Bronchial epithelial cell (primary cell): ENCODE measurements at regions not wholly inside any gene's neighbourhood (a gene's known extent, or its start where the extent isn't known, plus 50 kb on each side); places are given as distances from the start of the nearest gene placed in this dataset.
"Not testable (repeated sequence)": the region's sequence is repeated elsewhere in the genome, so short reads cannot be mapped to it uniquely, and the experiment has no call there.

Experiments
- DNase-seq: peaks from one replicate; pipeline ENCODE4 v3.0.0-alpha.2; 2010; ENCODE audit warnings: low read depth
- FAIRE-seq: peaks from 2 replicates; lab custom pipeline; 2011; peaks lifted over from hg19 to GRCh38; lab: Jason Lieb, UNC
- H3K27me3 ChIP-seq: 2 replicates; pipeline ENCODE4 v1.5.1; 2011; ENCODE audit warnings: low read length; ENCODE audit not compliant: control insufficient read depth, insufficient read depth
- H3K36me3 ChIP-seq: 2 replicates; pipeline ENCODE4 v1.5.1; 2011; ENCODE audit warnings: low read length; ENCODE audit not compliant: control insufficient read depth, insufficient read depth
- H3K4me3 ChIP-seq: 2 replicates; pipeline ENCODE4 v1.5.1; 2011; ENCODE audit warnings: mild to moderate bottlenecking, low read depth, low read length, control low read depth

GRCh38 chr15:21174761-21175160 is 265.5 kb downstream of the POTEB3 start:
- H3K4me3 ChIP-seq, FAIRE-seq, DNase-seq: not testable (repeated sequence)

DNA sequence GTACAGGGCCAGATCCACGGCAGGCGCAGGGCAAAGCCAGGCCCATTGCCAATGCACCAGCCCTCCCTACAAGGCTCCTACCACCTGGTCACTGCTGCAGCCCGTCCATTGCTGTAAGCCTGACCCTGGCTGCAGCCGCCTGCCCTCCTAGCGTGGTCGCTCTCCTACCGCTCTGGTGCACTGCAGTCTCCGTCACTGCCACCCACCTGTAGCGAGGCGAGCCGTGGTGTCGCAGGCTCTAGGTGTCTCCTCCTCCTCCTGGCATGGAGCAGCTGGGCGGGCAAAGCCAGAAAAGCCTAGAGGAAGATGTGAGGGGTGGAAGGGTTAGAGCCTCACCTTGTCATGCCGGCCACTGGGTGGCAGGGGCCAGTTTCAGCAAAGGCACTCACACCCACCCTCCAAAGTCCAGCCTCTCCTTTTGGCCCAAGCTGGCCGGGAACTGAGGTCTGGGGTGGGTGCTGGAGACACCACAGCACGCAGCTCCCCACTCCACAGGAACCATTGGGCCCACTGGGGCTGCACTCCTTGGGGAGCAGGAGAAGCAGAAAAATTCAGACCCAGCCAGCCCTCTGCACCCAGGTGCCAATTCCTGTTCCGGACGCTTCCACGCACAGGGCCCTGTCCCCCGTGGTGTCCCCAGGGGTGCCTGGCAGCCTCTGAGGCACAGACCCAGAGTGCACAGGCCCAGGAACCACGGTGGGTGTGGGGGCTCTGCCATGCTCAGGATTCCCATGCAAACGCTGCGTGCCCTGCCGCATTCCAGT is 285.3 kb upstream of the POTEB2 start:
- DNase-seq, FAIRE-seq, H3K27me3 ChIP-seq, H3K36me3 ChIP-seq, H3K4me3 ChIP-seq: not testable (repeated sequence)

More at GRCh38 chr15:21174761-21175160, 265.5 kb downstream of the POTEB3 start:
- not testable (repeated sequence) for H3K27me3 ChIP-seq, H3K36me3 ChIP-seq

DNA sequence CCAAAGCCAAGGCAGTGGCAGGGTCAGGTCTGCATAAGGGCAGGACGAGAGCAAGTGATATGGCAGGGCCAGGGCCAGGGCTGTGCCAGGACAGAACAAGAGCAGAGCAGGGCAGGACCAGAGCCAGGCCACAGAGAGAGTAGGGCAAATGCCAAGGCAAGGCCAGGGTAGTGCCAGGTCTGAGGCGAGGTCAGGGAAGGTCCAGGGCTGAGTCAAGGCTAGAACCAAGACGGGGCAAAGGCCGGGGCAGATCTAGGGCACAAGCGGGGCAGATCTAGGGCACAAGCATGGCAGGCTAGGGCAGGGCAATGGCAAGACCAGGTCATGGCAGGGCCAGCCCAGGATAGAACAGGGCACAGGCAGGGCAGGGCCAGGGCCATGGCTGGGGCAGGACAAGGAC is 282.0 kb upstream of the POTEB2 start:
- not testable (repeated sequence) for H3K4me3 ChIP-seq, H3K27me3 ChIP-seq, DNase-seq, H3K36me3 ChIP-seq, FAIRE-seq

- H3K36me3 ChIP-seq, DNase-seq, H3K4me3 ChIP-seq, FAIRE-seq, H3K27me3 ChIP-seq: not testable (repeated sequence)
Measured at GRCh38 chr15:21133893-21134292, 267.8 kb upstream of the POTEB2 start.

DNA sequence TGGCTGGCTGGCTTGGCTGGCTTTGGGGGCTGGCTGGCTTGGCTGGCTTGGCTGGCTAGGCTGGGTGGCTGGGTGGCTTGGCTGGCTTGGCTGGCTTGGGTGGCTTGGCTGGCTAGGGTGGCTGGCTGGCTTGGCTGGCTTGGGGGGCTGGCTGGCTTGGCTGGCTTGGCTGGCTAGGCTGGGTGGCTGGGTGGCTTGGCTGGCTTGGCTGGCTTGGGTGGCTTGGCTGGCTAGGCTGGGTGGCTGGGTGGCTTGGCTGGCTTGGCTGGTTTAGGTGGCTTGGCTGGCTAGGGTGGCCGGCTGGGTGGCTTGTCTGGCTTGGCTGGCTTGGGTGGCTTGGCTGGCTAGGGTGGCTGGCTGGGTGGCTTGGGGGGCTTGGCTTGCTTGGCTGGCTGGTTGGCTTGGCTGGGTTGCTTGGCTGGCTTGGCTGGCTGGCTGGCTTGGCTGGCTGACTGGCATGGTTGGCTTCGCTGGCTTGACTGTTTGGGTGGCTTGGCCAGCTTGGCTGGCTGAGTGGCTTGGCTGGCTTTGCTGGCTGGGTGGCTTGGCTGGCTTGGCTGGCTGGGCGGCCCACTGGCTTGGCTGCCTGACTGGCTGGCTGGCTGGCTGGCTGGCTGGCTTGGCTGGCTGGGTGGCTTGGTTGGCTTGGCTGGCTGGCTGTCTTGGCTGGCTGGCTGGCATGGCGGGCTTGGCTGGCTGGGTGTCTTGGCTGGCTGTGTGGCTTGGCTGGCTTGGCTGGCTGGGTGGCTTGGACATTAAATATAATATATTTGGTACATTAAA is 246.3 kb upstream of the POTEB2 start:
- not testable (repeated sequence) for H3K4me3 ChIP-seq, DNase-seq, FAIRE-seq, H3K36me3 ChIP-seq, H3K27me3 ChIP-seq

DNA sequence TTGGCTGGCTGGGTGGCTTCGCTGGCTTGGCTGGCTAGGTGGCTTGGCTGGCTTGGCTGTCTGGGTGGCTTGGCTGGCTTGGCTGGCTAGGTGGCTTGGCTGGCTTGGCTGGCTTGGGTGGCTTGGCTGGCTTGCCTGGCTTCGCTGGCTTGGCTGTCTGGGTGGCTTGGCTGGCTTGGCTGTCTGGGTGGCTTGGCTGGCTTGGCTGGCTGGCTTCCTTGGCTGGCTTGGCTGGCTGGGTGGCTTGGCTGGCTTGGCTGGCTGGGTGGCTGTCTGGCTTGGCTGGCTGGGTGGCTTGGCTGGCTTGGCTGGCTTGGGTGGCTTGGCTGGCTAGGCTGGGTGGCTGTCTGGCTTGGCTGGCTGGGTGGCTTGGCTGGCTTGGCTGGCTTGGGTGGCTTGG is 245.7 kb upstream of the POTEB2 start:
- H3K36me3 ChIP-seq, FAIRE-seq, H3K4me3 ChIP-seq, H3K27me3 ChIP-seq: not testable (repeated sequence)
- peak; percentile 0 for DNase-seq

DNA sequence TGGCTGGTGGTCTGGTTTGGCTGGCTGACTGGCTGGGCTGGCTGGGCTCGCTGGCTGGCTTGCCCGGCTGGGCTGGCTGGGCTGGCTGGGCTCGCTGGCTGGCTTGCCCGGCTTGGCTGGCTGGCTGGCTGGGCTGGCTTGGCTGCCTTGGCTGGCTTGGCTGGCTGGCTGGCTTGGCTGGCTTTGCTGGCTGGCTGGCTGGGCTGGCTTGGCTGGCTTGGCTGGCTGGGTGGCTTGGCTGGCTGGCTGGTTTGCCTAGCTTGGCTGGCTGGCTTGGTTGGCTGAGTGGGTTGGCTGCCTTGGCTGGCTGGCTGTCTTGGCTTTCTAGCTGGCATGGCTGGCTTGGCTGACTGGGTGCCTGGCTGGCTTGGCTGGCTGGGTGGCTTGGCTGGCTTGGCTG is 245.1 kb upstream of the POTEB2 start:
- not testable (repeated sequence) for H3K4me3 ChIP-seq, H3K27me3 ChIP-seq, FAIRE-seq, DNase-seq, H3K36me3 ChIP-seq

DNA sequence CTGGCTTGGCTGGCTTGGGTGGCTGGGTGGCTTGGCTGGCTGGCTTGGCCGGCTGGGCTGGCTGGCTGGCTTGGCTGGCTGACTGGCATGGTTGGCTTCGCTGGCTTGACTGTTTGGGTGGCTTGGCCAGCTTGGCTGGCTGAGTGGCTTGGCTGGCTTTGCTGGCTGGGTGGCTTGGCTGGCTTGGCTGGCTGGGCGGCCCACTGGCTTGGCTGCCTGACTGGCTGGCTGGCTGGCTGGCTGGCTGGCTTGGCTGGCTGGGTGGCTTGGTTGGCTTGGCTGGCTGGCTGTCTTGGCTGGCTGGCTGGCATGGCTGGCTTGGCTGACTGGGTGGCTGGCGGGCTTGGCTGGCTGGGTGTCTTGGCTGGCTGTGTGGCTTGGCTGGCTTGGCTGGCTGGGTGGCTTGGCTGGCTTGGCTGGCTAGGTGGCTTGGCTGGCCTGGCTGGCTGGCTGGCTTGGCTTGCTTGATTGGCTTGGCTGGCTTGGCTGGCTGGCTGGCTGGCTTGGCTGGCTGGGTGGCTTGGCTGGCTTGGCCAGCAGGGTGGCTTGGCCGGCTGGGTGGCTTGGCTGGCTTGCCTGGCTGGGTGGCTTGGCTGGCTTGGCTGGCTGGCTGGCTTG is 244.2 kb upstream of the POTEB2 start:
- not testable (repeated sequence) for H3K4me3 ChIP-seq, H3K36me3 ChIP-seq, H3K27me3 ChIP-seq, DNase-seq
- FAIRE-seq: peak; percentile 80

GRCh38 chr15:21108384-21108783 is 242.3 kb upstream of the POTEB2 start:
- DNase-seq: not testable (repeated sequence)

DNA sequence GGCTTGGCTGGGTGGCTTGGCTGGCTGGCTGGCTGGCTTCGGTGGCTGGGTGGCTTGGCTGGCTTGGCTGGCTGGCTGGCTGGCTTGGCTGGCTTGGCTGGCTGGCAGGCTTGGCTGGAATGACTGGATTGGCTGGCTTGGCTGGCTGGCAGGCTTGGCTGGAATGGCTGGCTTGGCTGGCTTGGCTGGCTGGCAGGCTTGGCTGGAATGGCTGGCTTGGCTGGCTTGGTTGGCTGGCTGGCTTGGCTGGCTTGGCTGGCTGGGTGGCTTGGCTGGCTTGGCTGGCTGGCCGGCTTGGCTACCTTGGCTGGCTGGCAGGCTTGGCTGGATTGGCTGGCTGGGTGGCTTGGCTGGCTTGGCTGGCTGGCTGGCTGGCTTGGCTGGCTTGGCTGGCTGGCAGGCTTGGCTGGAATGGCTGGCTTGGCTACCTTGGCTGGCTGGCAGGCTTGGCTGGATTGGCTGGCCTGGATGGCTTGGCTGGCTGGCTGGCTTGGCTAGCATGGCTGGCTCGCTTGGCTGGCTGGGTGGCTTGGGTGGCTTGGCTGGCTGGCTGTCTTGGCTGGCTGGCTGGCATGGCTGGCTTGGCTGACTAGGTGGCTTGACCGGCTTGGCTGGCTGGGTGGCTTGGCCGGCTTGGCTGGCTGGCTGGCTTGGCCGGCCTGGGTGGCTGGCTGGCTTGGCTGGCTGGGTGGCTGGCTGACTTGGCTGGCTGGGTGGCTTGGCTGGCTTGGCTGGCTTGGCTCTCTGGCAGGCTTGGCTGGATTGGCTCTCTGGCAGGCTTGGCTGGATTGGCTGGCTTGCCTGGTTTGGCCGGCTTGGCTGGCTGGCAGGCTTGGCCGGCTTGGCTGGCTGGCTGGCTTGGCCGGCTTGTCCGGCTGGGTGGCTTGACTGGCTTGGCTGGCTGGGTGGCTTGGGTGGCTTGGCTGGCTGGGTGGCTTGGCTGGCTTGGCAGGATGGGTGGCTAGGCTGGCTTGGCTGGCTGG is 241.6 kb upstream of the POTEB2 start:
- H3K27me3 ChIP-seq, H3K36me3 ChIP-seq, H3K4me3 ChIP-seq, FAIRE-seq, DNase-seq: not testable (repeated sequence)

More at GRCh38 chr15:21108384-21108783, 242.3 kb upstream of the POTEB2 start:
- not testable (repeated sequence) for H3K4me3 ChIP-seq, H3K27me3 ChIP-seq, H3K36me3 ChIP-seq
- peak; percentile 28 for FAIRE-seq

DNA sequence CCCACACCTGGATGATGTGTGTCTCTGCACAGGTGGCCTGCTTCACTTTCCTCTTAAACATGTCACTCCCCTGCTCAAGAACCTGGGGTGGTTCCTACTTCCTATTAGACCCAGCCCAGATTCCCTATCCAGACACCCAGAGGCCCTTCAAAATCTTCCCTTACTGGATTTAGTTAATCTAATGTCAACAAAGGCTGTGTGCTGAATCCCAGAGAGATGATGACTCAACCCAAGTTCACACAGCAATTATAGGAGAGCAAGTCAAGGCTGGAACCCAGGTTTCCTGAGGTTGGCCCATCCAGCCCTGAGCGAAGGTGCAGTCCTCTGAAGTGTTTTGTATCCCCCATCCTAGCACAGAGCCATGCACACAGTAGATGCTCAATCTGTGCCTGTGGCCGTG is 230.5 kb upstream of the POTEB2 start:
- H3K4me3 ChIP-seq, H3K36me3 ChIP-seq, FAIRE-seq, DNase-seq, H3K27me3 ChIP-seq: not testable (repeated sequence)

DNA sequence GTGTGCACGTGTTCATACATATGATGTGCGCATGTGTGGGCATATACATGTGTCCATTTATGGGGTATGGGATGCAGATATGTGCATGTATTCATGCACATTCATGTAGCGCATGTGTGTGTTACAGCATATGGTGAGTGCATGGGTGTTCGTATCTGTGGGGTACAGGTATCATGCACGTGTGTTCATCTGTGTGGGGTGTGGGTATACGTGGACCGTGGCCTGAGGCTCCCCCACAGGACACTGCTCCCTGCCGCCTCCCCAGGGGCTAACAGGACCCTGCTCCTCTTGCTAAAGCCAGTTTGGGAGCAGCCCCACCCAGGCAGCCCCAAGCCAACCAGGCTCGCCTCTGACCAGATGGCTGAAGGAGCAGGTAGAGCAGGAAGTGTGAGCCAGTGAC is 213.4 kb upstream of the POTEB2 start:
- H3K27me3 ChIP-seq, DNase-seq, H3K36me3 ChIP-seq, H3K4me3 ChIP-seq, FAIRE-seq: not testable (repeated sequence)

- H3K36me3 ChIP-seq, H3K4me3 ChIP-seq, H3K27me3 ChIP-seq, DNase-seq: not testable (repeated sequence)
- FAIRE-seq: peak; percentile 92
Measured at GRCh38 chr15:21068917-21069316, 202.8 kb upstream of the POTEB2 start.
